ENCODE measurements at regions not wholly inside any gene's neighbourhood (a gene's known extent, or its start where the extent isn't known, plus 50 kb on each side); places are given as distances from the start of the nearest gene placed in this dataset.

- no peak for TF ChIP-seq POLR2A (IDR thresholded peaks at IDR 0.05)
- TF ChIP-seq CTCF (IDR thresholded peaks at IDR 0.05), result no peak
These were observed 128.4 kb downstream of the BTC start for GRCh38 chr4:74665876-74666275.

All from lower leg skin (tissue), 3 donors.